GM19240 (cell line): ENCODE measurements at regions not wholly inside any gene's neighbourhood (a gene's known extent, or its start where the extent isn't known, plus 50 kb on each side); places are given as distances from the start of the nearest gene placed in this dataset.
"Not testable (repeated sequence)": the region's sequence is repeated elsewhere in the genome, so short reads cannot be mapped to it uniquely, and the experiment has no call there.

ENCODE experiments used
- DNase-seq: peaks from one replicate; pipeline ENCODE4 v3.0.0; 2011; ENCODE audit warnings: low spot score; ENCODE audit not compliant: insufficient read length

- DNase-seq: no peak
Observed at GRCh38 chr21:28423521-28424190, 569.0 kb downstream of the LTN1 start.

GRCh38 chr21:28421716-28422524 lies 570.8 kb downstream of the LTN1 start:
- no peak for DNase-seq

GRCh38 chr21:28419811-28420210 lies 572.9 kb downstream of the LTN1 start:
- DNase-seq: no peak

- DNase-seq: no peak
Observed at GRCh38 chr21:28418726-28419514, 573.8 kb downstream of the LTN1 start.

GRCh38 chr21:28410256-28410655 lies 582.4 kb downstream of the LTN1 start:
- no peak for DNase-seq

- no peak for DNase-seq
Observed at GRCh38 chr21:28402616-28402989, 590.1 kb downstream of the LTN1 start.

GRCh38 chr21:28397040-28397439 lies 595.6 kb downstream of the LTN1 start:
- DNase-seq: no peak

- no peak for DNase-seq
Observed at GRCh38 chr21:28396421-28396820, 596.3 kb downstream of the LTN1 start.

- no peak for DNase-seq
Observed at GRCh38 chr21:28393279-28393678, 599.4 kb downstream of the LTN1 start.

- no peak for DNase-seq
Observed at GRCh38 chr21:28391938-28392849, 600.5 kb downstream of the LTN1 start.

- DNase-seq: no peak
Observed at GRCh38 chr21:28387220-28387619, 605.5 kb downstream of the LTN1 start.

- DNase-seq: no peak
Observed at GRCh38 chr21:28385845-28386244, 606.8 kb downstream of the LTN1 start.

GRCh38 chr21:28381000-28381745 lies 611.5 kb downstream of the LTN1 start:
- DNase-seq: not testable (repeated sequence)

- no peak for DNase-seq
Observed at GRCh38 chr21:28380241-28380640, 612.4 kb downstream of the LTN1 start.

- no peak for DNase-seq
Observed at GRCh38 chr21:28378026-28378425, 614.7 kb downstream of the LTN1 start.

GRCh38 chr21:28375708-28376385 lies 616.8 kb downstream of the LTN1 start:
- no peak for DNase-seq

GRCh38 chr21:28374881-28375280 lies 617.8 kb downstream of the LTN1 start:
- no peak for DNase-seq

- no peak for DNase-seq
Observed at GRCh38 chr21:28371713-28372112, 621.0 kb downstream of the LTN1 start.

- DNase-seq: no peak
Observed at GRCh38 chr21:28359300-28359699, 633.4 kb downstream of the LTN1 start.

GRCh38 chr21:28358702-28359101 lies 634.0 kb downstream of the LTN1 start:
- no peak for DNase-seq
